Right atrium auricular region (tissue), 2 donors: ENCODE measurements at regions not wholly inside any gene's neighbourhood (a gene's known extent, or its start where the extent isn't known, plus 50 kb on each side); places are given as distances from the start of the nearest gene placed in this dataset.

Experiments
- DNase-seq: peaks from one replicate; pipeline ENCODE4 v3.0.0-alpha.2; 2019; ENCODE audit warnings: low spot score
- H3K27ac ChIP-seq, 2 donors: fragments of 200-600 bp; sonication (generic); 1 replicate in 1 of 2; 2 replicates in 1 of 2; pipeline ENCODE4 v1.5.1; 2016 to 2019
- H3K27me3 ChIP-seq, 2 donors: fragments of 200-600 bp; sonication (generic); one replicate each; pipeline versions ENCODE4 v1.5.1 to v1.6.0; 2017 to 2019
- H3K36me3 ChIP-seq: fragments of 200-600 bp; sonication (generic); one replicate; pipeline ENCODE4 v1.5.1; 2016
- H3K4me1 ChIP-seq, 2 donors: fragments of 200-600 bp; sonication (generic); one replicate each; pipeline versions ENCODE4 v1.5.1 to v1.6.0; 2017 to 2019
- H3K4me3 ChIP-seq, 2 donors: fragments of 200-600 bp; sonication (generic); 1 replicate in 1 of 2; 2 replicates in 1 of 2; pipeline ENCODE4 v1.5.1; 2017 to 2019; ENCODE audit warnings: mild to moderate bottlenecking in 1 of 2, moderate library complexity in 1 of 2
- H3K9me3 ChIP-seq, 2 donors: fragments of 200-600 bp; sonication (generic); one replicate each; pipeline ENCODE4 v1.5.1; 2019
- CTCF ChIP-seq, 2 donors: fragments of 200-600 bp; sonication (generic); IDR thresholded peaks; one replicate each; pipeline ENCODE4 v1.5.1; 2019; ENCODE audit warnings: antibody characterized with exemption in 2 of 2

- no peak for DNase-seq
- no peak for TF ChIP-seq CTCF (IDR thresholded peaks at IDR 0.05)
- Histone ChIP-seq H3K36me3 (no peaks in the 10 kb centered on the region), H3K27me3 (no peaks in the 10 kb centered on the region), H3K9me3 (no peaks in the 10 kb centered on the region), H3K27ac (no peak overlapping the region), H3K4me3 (no peak overlapping the region), H3K4me1 (no peaks in the 10 kb centered on the region)
These were observed 464.2 kb downstream of the QKI start for GRCh38 chr6:163878698-163879097.

- TF ChIP-seq CTCF (IDR thresholded peaks at IDR 0.05): no peak
- Histone ChIP-seq H3K4me3 (no peak overlapping the region), H3K27me3 (no peaks in the 10 kb centered on the region), H3K36me3 (no peaks in the 10 kb centered on the region), H3K4me1 (no peaks in the 10 kb centered on the region), H3K9me3 (no peaks in the 10 kb centered on the region), H3K27ac (no peak overlapping the region)
- DNase-seq: no peak
These were observed 463.5 kb downstream of the QKI start for GRCh38 chr6:163877877-163878639.

- H3K36me3 ChIP-seq: no peaks in the 10 kb centered on the region
- H3K4me3 ChIP-seq: no peak overlapping the region
- no peak overlapping the region for H3K27ac ChIP-seq
- H3K4me1 ChIP-seq: no peaks in the 10 kb centered on the region
- no peaks in the 10 kb centered on the region for H3K9me3 ChIP-seq
- no peaks in the 10 kb centered on the region for H3K27me3 ChIP-seq
- no peak for TF ChIP-seq CTCF (IDR thresholded peaks at IDR 0.05)
- DNase-seq: no peak
These were observed 461.9 kb downstream of the QKI start for GRCh38 chr6:163876391-163876790.

GRCh38 chr6:163874784-163875183 lies 460.3 kb downstream of the QKI start:
- Histone ChIP-seq H3K9me3 (no peaks in the 10 kb centered on the region), H3K27ac (no peak overlapping the region), H3K27me3 (no peaks in the 10 kb centered on the region), H3K4me3 (no peak overlapping the region), H3K4me1 (no peaks in the 10 kb centered on the region), H3K36me3 (no peaks in the 10 kb centered on the region)
- DNase-seq: no peak
- TF ChIP-seq CTCF (IDR thresholded peaks at IDR 0.05): no peak

GRCh38 chr6:163872335-163872734 lies 457.8 kb downstream of the QKI start:
- no peaks in the 10 kb centered on the region for H3K4me1 ChIP-seq
- H3K27me3 ChIP-seq: no peaks in the 10 kb centered on the region
- no peak for TF ChIP-seq CTCF (IDR thresholded peaks at IDR 0.05)
- H3K36me3 ChIP-seq: no peaks in the 10 kb centered on the region
- H3K9me3 ChIP-seq: no peaks in the 10 kb centered on the region
- no peak for DNase-seq
- H3K27ac ChIP-seq: no peak overlapping the region
- no peak overlapping the region for H3K4me3 ChIP-seq

- Histone ChIP-seq H3K9me3 (no peaks in the 10 kb centered on the region), H3K36me3 (no peaks in the 10 kb centered on the region), H3K27ac (no peak overlapping the region), H3K4me1 (no peaks in the 10 kb centered on the region), H3K27me3 (no peaks in the 10 kb centered on the region), H3K4me3 (no peak overlapping the region)
- no peak for DNase-seq
- TF ChIP-seq CTCF (IDR thresholded peaks at IDR 0.05): no peak
These were observed 457.1 kb downstream of the QKI start for GRCh38 chr6:163871616-163872015.
